ENCODE measurements at regions not wholly inside any gene's neighbourhood (a gene's known extent, or its start where the extent isn't known, plus 50 kb on each side); places are given as distances from the start of the nearest gene placed in this dataset.

GRCh38 chr17:34527908-34528470 lies 51.4 kb upstream of the TMEM132E start:
- no peak for DNase-seq

DNA sequence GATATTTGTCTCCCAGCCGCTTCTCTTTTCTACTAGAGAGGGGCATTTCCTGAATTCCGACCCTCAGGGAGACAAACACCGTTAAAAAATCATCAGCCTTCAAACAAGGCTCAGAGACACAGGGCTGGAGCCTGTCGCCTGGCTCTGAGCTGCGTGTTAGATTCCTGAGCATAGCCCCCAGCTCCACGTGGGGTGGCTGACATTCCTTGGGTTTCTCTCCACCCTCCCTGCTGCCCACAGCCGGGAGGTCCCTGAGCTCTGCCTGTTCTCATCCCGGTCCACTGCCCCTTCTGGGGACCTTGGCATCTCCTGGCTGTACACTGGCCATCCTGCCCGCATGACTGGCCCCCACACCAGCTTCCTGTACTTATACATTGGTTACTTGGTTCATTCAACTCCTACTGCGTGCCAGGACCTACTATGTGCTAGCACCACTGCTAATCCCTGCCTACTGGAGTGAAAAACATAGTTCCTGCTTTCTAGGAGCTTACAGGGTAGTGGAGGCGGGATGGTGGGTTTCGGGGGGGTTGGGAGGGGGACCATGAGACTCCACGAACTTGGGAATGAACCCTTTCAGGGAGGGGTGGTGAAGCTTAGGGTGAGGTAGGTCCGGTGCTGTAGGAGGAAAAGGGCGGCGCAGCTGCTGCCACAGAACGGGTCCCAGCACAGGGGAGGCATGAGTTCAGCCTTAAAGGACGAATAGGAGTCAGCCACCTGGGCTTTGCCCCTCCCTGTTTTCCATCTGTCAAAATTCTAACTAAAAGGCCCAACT lies 52.1 kb upstream of the TMEM132E start:
- no peak for DNase-seq

DNA sequence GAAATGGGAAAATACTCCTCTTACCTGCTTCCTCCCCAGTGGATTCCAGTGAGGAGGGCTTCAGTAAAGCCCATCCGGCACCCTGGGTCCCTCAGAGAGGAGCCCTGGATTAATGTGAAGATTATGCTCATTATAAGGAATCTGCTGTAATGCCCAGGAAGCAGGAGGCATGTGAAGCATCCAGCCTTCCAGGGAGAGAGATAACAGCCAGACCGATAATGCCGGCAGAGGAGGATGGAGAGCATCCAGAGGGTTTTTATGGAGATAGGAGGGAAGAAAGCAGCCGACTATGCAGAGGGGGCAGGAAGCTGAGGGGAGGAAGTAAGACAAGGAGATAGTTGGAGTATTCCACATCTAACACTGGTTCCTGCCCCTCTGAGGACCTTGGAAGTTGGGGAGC lies 53.7 kb upstream of the TMEM132E start:
- no peak for DNase-seq

GRCh38 chr17:34521955-34522354 lies 57.4 kb upstream of the TMEM132E start:
- no peak for DNase-seq

DNA sequence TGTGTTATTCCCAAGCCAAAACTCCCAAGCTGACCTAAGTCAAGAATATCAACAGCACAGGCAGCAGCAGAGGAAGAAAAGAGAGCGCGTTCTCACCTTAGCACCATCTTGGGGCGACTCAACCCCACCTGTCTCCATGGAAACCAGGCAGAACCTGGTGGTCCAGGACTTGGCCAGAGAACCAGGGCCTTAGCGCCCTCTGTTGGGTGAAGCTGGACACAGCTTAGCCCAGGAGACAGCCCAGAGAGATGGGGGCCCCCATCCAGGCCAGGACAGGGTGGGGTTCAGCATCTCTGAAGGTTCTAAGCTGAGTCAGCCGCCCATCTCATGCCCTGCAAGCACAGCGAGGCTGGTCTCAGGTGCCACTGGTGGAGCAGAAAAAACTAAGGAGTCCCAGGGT lies 60.1 kb upstream of the TMEM132E start:
- no peak for DNase-seq

- no peak for DNase-seq
These were observed 62.0 kb upstream of the TMEM132E start for GRCh38 chr17:34517406-34517805.

DNA sequence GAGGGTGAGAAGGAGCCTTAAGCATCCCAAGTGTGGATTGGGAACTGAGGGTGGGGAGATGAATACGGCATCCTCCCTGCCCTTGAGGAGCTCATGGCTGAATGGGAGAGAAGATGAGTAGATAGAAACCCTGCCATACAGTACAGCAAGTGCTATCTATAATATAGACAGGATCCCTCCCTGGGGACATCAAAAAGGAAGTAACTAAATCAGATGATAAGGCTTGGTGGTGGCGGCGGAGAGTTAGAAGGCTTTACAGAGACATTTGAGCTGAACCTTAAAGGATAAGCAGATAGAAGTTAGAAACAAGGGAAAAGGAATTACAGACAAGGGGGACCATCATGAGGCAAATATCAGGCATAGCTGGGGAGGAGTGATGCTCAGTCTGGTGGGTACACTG lies 67.5 kb upstream of the TMEM132E start:
- no peak for DNase-seq

- DNase-seq = no peak
These were observed 68.1 kb upstream of the TMEM132E start for GRCh38 chr17:34511265-34511664.

DNA sequence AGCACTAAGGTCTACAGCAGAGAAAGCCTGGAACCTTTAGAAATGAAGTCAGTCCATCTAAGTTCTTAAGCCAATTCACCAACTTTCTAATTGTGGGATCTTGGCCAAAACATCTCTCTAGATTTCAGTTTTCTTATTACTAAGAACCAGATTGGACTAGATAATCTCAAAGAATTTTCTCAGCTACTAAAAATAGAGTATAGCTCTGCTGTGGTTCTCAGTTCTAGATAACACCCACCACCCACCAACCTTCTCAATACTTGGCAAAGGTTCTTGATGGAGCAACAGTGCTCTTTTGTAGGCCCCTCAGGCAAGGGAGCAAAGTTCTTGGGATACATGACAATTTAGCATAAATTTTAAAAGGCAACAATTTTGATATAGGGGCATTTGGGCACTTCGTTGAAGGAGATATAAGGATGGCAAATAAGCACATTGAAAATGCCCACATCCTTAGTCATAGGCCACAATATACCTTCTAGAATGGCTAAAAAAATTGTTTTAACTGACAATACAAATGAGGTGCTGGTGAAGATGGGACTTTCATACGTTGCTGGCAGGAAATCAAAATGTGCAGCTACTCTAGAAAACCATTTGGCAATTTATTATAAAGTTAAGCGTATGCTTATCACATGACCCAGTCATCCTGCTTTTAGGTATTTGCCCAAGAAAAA lies 74.4 kb upstream of the TMEM132E start:
- no peak for DNase-seq

DNA sequence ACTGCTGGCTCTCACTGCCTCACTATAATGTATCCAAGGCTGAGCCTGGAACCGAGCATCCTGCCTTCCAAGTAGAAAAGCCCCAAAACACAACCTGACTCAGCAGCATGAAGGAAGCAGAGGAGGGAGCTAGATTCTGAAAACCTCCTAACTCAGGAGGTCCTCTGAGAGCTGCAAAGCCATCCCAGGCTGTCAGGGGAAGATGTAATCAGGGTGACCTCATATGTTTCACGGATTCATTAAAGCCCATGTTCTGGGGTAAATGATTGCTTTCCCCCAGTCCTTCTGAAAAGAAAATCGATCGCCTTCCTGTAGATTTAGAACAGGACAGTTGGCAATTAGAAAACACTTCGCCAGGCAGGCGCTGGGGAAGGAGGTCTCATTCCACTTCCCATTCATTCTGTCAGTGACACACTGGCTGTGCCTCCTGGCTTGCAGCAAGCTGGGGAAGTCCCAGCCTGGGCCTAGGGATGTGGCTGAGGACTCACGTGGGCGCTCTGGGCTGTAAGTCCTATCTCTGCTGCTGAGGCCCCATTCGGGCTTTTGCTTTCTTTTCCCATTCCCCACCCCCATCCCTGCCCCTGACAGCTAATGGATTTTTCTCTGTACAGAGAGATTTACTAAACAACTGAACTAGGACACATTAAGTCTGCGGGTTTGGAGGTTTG lies 75.7 kb upstream of the TMEM132E start:
- no peak for DNase-seq

- DNase-seq = no peak
These were observed 77.0 kb upstream of the TMEM132E start for GRCh38 chr17:34502426-34502825.

DNA sequence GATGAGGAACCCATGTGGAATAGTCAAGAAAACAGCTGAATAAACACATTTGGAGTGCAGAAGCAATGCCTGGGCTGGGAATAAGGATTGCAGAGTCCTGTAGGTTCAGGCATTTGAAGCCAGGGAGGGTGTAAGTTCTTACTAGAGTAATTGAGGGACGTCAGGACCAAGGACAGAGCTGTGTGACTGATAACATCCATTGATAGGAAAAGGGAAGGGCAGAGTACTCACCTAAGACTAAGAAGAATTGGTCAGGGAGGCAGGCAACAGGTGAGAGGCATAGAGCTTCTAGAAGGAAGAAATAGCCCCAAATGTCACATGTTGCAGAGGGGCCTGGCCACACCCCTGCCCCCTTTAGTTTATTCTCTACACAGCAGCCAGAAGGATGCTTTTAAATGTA lies 79.8 kb upstream of the TMEM132E start:
- no peak for DNase-seq

DNA sequence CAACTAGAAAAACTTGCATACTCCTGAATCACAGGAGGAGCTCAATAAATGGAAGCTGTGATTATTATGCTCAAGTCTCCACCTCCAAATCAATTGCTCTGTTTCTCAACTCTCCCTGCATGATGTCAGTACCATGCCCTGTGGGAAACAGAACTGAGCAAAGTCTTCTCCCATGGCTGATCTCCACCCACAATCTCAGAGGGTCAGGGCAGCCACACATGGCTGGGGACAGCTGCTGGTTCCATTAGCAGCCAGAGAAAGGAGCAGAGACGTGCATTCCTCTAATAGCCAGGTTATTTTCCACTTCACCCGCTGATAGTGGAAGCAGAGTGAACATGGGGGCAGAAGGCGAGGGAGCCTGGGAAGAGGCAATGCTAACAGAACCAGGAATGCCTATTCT lies 85.5 kb upstream of the TMEM132E start:
- DNase-seq = no peak

DNA sequence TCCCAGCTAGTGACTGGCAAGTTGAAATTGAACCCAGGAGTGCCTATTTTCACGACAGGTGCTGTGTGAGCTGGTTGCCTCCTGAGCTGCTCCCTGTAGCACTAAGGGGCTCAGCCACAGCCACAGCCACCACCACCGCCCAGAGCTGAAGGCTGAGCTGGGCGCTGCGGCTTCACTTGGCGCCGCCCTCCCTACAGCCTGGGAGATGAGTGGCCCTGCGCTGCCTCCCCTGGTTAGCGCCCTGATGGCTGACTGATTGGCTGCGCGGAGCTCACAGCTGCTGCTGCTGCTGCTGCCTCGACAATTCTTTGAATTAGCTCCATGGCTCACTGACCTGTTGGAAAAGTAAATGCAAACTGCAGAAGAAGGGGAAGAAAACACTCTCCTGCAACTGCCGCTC lies 91.8 kb upstream of the TMEM132E start:
- no peak for DNase-seq

DNA sequence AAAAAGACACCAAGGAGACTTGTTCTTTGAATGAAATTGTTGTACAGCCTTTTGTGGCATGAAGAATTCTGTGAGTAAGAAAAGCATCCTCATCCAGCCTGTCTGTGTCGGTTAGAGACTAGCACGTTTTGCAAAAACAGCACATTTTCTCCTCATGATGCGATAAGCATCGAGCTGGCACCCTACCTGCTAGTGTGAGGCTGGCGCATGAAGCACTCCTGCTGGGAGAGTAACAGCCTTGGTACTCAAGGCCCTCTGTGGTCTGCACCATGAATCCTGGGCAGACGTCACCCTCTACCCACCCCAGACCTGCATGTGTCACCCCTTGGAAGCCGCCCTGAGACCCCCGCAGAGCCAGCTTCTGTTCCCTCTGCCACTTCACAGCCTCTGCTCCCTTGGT lies 92.6 kb upstream of the TMEM132E start:
- DNase-seq = no peak

- no peak for DNase-seq
These were observed 93.4 kb upstream of the TMEM132E start for GRCh38 chr17:34485999-34486398.

DNA sequence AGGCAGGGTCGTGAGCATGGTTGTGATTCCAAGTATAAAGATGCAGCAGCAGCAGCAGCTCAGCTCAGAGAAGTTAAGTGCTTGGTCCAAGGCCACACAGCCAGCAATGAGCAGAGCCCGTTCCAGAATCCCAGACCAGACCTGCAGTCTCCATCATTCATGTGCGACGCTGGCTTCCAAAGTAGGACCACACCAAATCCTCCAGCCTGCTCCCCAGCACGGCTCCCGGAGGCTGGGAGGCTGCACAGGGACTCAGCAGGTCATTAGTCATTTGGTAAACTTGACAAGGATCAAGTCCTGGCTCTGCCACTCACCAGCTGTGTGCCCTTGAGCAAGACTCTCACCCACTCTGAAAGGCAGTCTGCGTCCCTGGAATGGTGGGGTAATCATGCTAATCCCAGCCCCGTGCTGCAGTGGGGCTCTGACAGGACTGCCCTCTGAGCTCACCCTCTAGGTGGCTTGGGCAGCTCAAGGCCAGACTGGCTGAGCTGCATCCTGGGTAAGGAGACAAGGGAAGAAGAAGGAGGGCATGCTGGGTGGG lies 95.1 kb upstream of the TMEM132E start:
- DNase-seq = no peak

DNA sequence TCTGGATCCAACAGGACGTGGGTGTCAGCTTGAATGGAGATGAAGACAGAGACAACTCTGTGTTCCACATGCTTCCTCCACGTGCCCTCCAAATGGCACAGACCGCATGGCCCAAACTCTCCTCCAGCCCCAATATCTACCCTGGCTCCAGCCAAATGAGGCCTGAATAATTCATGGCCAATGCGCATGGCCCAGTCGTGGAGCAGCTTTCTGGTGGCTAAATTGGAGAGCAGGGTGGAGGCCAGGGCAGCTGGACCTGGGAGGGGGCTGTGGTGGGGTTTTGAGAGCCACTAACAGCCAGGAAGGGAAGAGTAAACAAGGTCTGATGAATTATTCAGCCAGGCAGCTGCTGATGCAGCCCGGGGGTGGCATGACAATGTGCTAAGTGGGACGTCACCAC lies 96.7 kb upstream of the TMEM132E start:
- no peak for DNase-seq

DNA sequence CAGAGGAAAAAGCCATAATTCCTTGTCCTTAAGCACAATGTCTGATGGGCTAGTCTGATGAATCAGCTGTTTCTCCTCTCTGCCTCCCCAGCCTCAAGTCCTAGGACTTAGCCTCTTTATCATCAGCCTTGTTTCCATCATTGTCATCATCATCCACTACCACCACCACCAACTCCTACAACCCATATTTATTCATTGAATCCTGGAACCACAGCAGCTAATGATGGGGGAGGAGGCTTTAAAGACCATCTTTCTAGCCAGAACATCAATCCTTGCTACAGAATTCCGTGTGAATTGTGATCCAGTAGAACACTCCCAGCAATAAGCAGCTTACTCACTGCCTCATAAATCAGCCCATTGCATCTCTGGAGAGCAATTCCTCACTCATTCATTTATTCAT lies 97.6 kb upstream of the TMEM132E start:
- no peak for DNase-seq

- no peak for DNase-seq
These were observed 100.0 kb upstream of the TMEM132E start for GRCh38 chr17:34479371-34479770.

- no peak for DNase-seq
These were observed 101.1 kb upstream of the TMEM132E start for GRCh38 chr17:34478244-34478643.

DNA sequence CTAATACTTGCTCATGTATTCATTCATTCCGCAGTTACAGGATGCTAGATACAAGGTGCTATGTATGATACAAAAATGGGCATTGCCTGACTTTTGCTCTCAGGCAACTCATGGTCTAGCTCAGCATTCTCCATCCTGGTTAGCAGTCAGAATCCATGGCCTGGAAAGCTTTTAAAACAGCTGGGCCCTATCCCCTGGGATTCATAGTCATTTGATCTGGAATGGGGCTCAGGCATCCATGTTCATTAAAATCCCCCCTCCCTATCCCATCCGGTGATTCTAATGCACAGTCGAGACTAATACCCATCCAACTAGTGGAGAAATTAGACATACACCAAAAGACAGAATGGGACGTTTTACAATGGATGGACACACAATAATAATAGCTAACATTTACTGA lies 104.1 kb upstream of the TMEM132E start:
- DNase-seq = no peak

DNA sequence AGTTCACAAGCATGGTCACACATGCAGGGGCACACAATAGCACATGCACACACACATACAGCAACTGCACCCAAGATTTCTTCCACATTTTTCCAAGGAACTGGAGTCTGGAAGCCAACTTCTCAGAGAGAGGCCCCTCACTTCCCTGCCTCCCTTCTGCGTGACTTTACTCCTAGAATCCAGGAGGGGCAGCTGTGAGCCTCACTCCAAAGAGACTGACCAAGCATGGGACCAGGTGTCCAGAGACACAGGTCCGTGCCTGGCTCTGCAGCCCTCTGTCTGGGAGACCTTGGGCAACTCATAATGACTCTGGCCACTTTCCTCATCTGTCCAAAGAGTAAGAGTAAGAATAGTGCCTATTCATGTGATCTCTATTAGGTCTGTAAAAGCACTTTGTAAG lies 104.7 kb upstream of the TMEM132E start:
- no peak for DNase-seq
